ENCODE measurements at regions not wholly inside any gene's neighbourhood (a gene's known extent, or its start where the extent isn't known, plus 50 kb on each side); places are given as distances from the start of the nearest gene placed in this dataset.

DNA sequence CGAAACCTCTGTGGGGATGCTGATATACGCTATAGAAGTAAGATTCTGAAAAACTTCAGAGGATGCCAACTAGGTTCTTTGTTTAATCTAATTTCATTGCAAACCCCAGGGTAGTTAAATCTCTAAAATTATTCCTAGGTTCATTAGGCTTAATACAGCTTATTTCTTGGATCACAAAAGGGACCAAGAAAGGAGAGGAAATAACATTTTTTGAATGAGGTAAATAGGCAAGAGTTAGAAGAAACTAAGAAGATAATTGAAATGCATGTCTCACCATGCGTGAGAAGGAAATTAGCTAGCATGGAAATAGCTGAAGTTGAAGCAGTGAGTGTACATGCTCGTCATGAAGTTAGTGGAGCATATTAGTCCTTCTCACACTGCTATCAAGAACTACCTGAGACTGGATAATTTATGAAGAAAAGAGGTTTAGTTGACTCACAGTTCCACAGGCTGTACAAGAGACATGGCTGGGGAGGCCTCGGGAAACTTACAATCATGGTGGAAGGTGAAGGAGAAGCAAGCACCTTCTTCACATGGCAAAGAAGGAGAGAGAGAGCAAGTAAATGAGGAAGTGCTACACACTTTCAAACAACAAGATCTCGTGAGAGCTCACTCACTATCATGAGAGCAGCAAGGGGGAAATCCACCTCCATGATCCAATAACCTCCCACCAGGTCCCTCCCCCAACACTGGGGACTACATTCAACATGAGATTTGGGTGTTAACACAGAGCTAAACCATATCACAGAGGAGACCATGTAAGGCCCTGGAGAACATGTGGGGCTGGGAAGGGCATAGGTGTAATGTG is 125.1 kb upstream of the OSMR start:
- Histone ChIP-seq H3K27me3 (no peaks in the 10 kb centered on the region), H3K27ac (no peak overlapping the region), H3K36me3 (no peaks in the 10 kb centered on the region), H3K4me1 (peaks cover 0 to 8% (median 0%) of the 10 kb centered on the region in 4 donors), H3K9me3 (no peaks in the 10 kb centered on the region), H3K4me3 (no peak overlapping the region)
- no peak for TF ChIP-seq POLR2A (IDR thresholded peaks at IDR 0.05)
- TF ChIP-seq, protein P1, sequence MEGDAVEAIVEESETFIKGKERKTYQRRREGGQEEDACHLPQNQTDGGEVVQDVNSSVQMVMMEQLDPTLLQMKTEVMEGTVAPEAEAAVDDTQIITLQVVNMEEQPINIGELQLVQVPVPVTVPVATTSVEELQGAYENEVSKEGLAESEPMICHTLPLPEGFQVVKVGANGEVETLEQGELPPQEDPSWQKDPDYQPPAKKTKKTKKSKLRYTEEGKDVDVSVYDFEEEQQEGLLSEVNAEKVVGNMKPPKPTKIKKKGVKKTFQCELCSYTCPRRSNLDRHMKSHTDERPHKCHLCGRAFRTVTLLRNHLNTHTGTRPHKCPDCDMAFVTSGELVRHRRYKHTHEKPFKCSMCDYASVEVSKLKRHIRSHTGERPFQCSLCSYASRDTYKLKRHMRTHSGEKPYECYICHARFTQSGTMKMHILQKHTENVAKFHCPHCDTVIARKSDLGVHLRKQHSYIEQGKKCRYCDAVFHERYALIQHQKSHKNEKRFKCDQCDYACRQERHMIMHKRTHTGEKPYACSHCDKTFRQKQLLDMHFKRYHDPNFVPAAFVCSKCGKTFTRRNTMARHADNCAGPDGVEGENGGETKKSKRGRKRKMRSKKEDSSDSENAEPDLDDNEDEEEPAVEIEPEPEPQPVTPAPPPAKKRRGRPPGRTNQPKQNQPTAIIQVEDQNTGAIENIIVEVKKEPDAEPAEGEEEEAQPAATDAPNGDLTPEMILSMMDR (IDR thresholded peaks at IDR 0.05): no peak
- DNase-seq: no peak

DNA sequence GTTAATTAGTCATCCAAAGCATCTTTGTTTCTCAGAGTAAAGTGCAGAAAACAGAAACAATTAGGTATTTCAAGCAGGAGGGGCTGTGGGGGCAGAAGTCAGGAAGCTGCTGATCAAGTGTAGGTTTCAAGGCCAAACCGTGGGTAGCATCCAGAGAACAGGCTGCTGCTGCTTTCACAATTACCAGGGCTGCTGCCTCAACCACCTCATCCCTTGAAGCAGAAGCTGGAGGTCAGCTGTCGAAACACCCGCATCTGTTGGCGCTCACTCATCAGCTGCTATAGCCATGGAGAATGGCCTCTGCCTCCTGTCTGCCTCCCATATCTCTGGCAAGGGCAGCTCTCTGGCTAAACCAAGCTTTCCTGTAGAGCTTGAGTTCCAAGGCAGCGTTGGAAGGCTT is 122.9 kb upstream of the OSMR start:
- no peaks in the 10 kb centered on the region for H3K27me3 ChIP-seq
- H3K27ac ChIP-seq: no peak overlapping the region
- peaks cover 0 to 8% (median 0%) of the 10 kb centered on the region in 4 donors for H3K4me1 ChIP-seq
- no peaks in the 10 kb centered on the region for H3K36me3 ChIP-seq
- no peaks in the 10 kb centered on the region for H3K9me3 ChIP-seq
- TF ChIP-seq, protein P1 (IDR thresholded peaks at IDR 0.05): no peak
- no peak for TF ChIP-seq POLR2A (IDR thresholded peaks at IDR 0.05)
- no peak overlapping the region for H3K4me3 ChIP-seq
- DNase-seq: no peak

DNA sequence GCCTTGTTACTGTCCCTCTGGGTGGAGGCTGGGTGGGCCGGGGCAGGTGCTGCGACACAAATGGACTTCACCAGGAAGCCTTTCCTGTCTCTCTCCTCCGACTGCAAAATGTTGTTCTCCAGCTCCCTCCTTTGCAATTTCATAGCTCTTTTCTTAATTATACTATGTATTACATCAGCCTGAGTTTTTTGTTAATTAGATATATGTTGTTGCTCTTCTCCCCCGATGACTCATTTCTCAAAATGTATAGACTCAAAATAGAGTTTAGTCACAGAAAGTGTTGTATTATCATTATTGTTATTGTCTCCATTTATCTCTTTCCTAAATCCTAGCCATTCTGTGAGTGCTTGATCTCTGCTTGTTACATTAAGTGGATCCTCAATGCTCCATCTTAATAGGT is 122.4 kb upstream of the OSMR start:
- no peaks in the 10 kb centered on the region for H3K36me3 ChIP-seq
- H3K4me1 ChIP-seq: peaks cover 0 to 8% (median 0%) of the 10 kb centered on the region in 4 donors
- TF ChIP-seq, protein P1 (IDR thresholded peaks at IDR 0.05): no peak
- TF ChIP-seq POLR2A (IDR thresholded peaks at IDR 0.05): no peak
- H3K27ac ChIP-seq: no peak overlapping the region
- no peak overlapping the region for H3K4me3 ChIP-seq
- DNase-seq: no peak
- no peaks in the 10 kb centered on the region for H3K27me3 ChIP-seq
- H3K9me3 ChIP-seq: no peaks in the 10 kb centered on the region

DNA sequence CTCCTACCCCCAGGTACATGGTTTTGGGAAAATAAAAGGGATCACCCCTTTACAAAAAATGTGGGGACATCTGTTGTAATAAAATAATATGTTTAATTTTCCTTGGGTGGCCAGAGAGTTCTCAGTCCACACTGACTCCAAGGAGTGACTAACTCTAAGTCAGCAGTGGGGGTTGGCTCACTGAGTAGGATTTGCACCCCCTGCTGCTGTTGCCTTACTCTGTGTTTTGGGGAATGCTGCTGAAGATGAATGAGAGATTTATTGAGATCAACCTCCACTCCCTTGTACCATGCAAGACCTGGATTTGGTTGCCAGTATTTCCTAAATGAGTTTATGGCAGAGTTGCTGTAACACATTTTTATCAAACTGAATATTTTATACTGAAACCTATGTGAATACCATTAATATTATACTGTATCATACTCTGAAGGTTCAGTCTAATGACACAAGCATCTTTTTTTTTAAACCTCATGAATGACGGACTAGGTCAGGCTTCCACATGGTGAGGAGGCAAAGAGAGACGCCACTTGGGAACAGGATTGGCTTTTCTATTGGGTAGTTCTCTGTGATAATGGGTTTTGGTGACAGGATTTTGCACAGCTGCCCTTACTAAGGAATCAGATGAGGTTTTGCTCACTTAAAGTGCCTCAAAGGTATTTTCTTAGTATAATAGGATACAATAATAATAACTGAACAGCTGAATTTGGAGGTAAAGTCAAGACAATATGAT is 121.3 kb upstream of the OSMR start:
- H3K27me3 ChIP-seq: no peaks in the 10 kb centered on the region
- no peak overlapping the region for H3K27ac ChIP-seq
- H3K36me3 ChIP-seq: no peaks in the 10 kb centered on the region
- peaks cover 0 to 4% (median 0%) of the 10 kb centered on the region in 4 donors for H3K4me1 ChIP-seq
- H3K4me3 ChIP-seq: no peak overlapping the region
- TF ChIP-seq POLR2A (IDR thresholded peaks at IDR 0.05): no peak
- TF ChIP-seq, protein P1 (IDR thresholded peaks at IDR 0.05): no peak
- H3K9me3 ChIP-seq: no peaks in the 10 kb centered on the region
- no peak for DNase-seq

DNA sequence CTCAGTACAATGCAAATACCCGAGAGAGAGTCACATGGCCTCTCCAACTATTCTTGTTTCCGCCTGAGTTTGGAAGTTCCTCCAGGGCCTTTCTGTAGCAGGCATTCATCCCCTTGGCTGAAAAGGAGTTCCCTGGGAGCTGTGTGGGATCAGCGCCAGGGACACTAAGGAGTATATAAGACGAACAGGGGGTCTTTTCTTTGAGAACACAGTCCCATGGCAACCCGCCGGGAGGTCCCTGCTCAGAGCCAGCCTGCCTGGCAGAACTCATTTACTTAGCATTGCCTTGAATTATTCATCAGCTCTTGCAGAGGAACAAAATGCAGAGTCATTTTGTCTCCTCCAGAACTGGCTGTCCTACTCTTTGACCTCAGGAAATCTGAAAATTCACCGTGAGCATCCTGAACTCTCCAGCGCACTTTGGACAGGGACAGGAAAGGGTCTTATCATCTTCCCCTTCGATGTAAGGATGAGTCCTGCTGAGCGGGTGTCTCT is 120.4 kb upstream of the OSMR start:
- TF ChIP-seq, protein P1 (IDR thresholded peaks at IDR 0.05): no peak
- no peak for TF ChIP-seq POLR2A (IDR thresholded peaks at IDR 0.05)
- H3K4me3 ChIP-seq: no peak overlapping the region
- no peaks in the 10 kb centered on the region for H3K9me3 ChIP-seq
- DNase-seq: no peak
- no peak overlapping the region for H3K27ac ChIP-seq
- H3K4me1 ChIP-seq: no peaks in the 10 kb centered on the region
- H3K36me3 ChIP-seq: no peaks in the 10 kb centered on the region
- no peaks in the 10 kb centered on the region for H3K27me3 ChIP-seq
